Astrocyte (in vitro differentiated cells and primary cell): ENCODE measurements at regions not wholly inside any gene's neighbourhood (a gene's known extent, or its start where the extent isn't known, plus 50 kb on each side); places are given as distances from the start of the nearest gene placed in this dataset.
A peak's percentile ranks its signal among the peaks of the same experiment; 100 is the strongest.

Experiments
- DNase-seq: peaks from one replicate; pipeline ENCODE4 v3.0.0-alpha.2; 2010; ENCODE audit warnings: low read depth
- FAIRE-seq: peaks from 2 replicates; lab custom pipeline; 2011; peaks lifted over from hg19 to GRCh38; lab: Jason Lieb, UNC
- H2AFZ ChIP-seq: 2 replicates; pipeline ENCODE4 v1.6.0; 2012; ENCODE audit warnings: low read depth, low read length, inconsistent platforms
- H3K27ac ChIP-seq: 2 replicates; pipeline ENCODE4 v1.5.1; 2011; ENCODE audit warnings: low read depth, low read length, inconsistent platforms
- H3K27me3 ChIP-seq: 2 replicates; pipeline ENCODE4 v1.6.0; 2011; ENCODE audit warnings: low read length, inconsistent platforms; ENCODE audit not compliant: insufficient read depth
- H3K36me3 ChIP-seq: 2 replicates; pipeline ENCODE4 v1.5.1; 2011; ENCODE audit warnings: low read length, inconsistent platforms; ENCODE audit not compliant: insufficient read depth
- H3K4me1 ChIP-seq: 2 replicates; pipeline ENCODE4 v1.5.1; 2011; ENCODE audit warnings: low read length, inconsistent platforms; ENCODE audit not compliant: insufficient read depth
- H3K4me2 ChIP-seq: 2 replicates; pipeline ENCODE4 v1.6.0; 2012; ENCODE audit warnings: low read length, inconsistent platforms
- H3K4me3 ChIP-seq: 2 replicates; pipeline ENCODE4 v1.5.1; 2011; ENCODE audit warnings: low read depth, mild to moderate bottlenecking, low read length, inconsistent platforms; ENCODE audit not compliant: insufficient read depth
- H3K79me2 ChIP-seq: 2 replicates; pipeline ENCODE4 v1.6.0; 2012; ENCODE audit warnings: mild to moderate bottlenecking, low read length, inconsistent platforms; ENCODE audit not compliant: insufficient read depth
- H3K9ac ChIP-seq: 2 replicates; pipeline ENCODE4 v1.6.0; 2012; ENCODE audit warnings: mild to moderate bottlenecking, low read length, inconsistent platforms
- H3K9me3 ChIP-seq: 2 replicates; pipeline ENCODE4 v1.5.1; 2012; ENCODE audit warnings: low read depth, mild to moderate bottlenecking, low read length, inconsistent platforms; ENCODE audit not compliant: insufficient read depth
- H4K20me1 ChIP-seq: 2 replicates; pipeline ENCODE4 v1.6.0; 2012; ENCODE audit warnings: low read length, inconsistent platforms; ENCODE audit not compliant: insufficient read depth
- H3K27ac Mint-ChIP-seq: one replicate; pipeline ENCODE4 v1.8.0; 2021; ENCODE audit warnings: mild to moderate bottlenecking, mixed read lengths; ENCODE audit not compliant: unreplicated experiment
- H3K27me3 Mint-ChIP-seq: one replicate; pipeline ENCODE4 v1.8.0; 2021; ENCODE audit warnings: low read depth, mixed read lengths; ENCODE audit not compliant: unreplicated experiment
- H3K36me3 Mint-ChIP-seq: one replicate; pipeline ENCODE4 v1.8.0; 2021; ENCODE audit warnings: low read depth, mixed read lengths; ENCODE audit not compliant: unreplicated experiment
- H3K4me1 Mint-ChIP-seq: one replicate; pipeline ENCODE4 v1.8.0; 2021; ENCODE audit warnings: low read depth, mixed read lengths; ENCODE audit not compliant: unreplicated experiment
- H3K4me3 Mint-ChIP-seq: one replicate; pipeline ENCODE4 v1.8.0; 2021; ENCODE audit warnings: mild to moderate bottlenecking, moderate library complexity, mixed read lengths; ENCODE audit not compliant: unreplicated experiment
- H3K9me3 Mint-ChIP-seq: one replicate; pipeline ENCODE4 v1.8.0; 2021; ENCODE audit warnings: mild to moderate bottlenecking, mixed read lengths; ENCODE audit not compliant: unreplicated experiment
- CTCF ChIP-seq: IDR thresholded peaks from 2 replicates; pipeline ENCODE4 v1.5.1; 2011; ENCODE audit warnings: low read depth, mild to moderate bottlenecking, inconsistent platforms, low read length, moderate library complexity; ENCODE audit not compliant: insufficient read depth
- EZH2 ChIP-seq: IDR thresholded peaks from 2 replicates; pipeline ENCODE4 v1.6.1; 2012; ENCODE audit warnings: mild to moderate bottlenecking, low read length, inconsistent platforms; ENCODE audit not compliant: insufficient read depth

GRCh38 chr13:105894697-105895096 is 640.8 kb downstream of the EFNB2 start:
- H3K27me3 Mint-ChIP-seq = no peaks in the 10 kb centered on the region
- no peak overlapping the region for H3K27ac ChIP-seq
- H3K4me3 Mint-ChIP-seq = no peak overlapping the region
- no peak overlapping the region for H3K9ac ChIP-seq
- no peaks in the 10 kb centered on the region for H3K9me3 Mint-ChIP-seq
- no peak overlapping the region for H3K4me2 ChIP-seq
- no peak overlapping the region for H3K4me3 ChIP-seq
- no peak for DNase-seq
- peak overlapping the region; percentile 17 for H3K27ac Mint-ChIP-seq
- H3K4me1 ChIP-seq = no peaks in the 10 kb centered on the region
- H4K20me1 ChIP-seq = no peaks in the 10 kb centered on the region
- no peaks in the 10 kb centered on the region for H3K9me3 ChIP-seq
- no peak for FAIRE-seq
- no peaks in the 10 kb centered on the region for H3K27me3 ChIP-seq
- H2AFZ ChIP-seq = no peak overlapping the region
- H3K36me3 Mint-ChIP-seq = no peaks in the 10 kb centered on the region
- no peaks in the 10 kb centered on the region for H3K79me2 ChIP-seq
- no peaks in the 10 kb centered on the region for H3K4me1 Mint-ChIP-seq
- no peak for TF ChIP-seq EZH2
- TF ChIP-seq CTCF = no peak
- no peaks in the 10 kb centered on the region for H3K36me3 ChIP-seq

- H3K27ac Mint-ChIP-seq = no peak overlapping the region
- DNase-seq (no peak), FAIRE-seq (no peak)
- no peaks in the 10 kb centered on the region for H3K79me2 ChIP-seq
- TF ChIP-seq EZH2 = no peak
- no peak for TF ChIP-seq CTCF
- H3K4me1 Mint-ChIP-seq = no peaks in the 10 kb centered on the region
- no peaks in the 10 kb centered on the region for H3K9me3 ChIP-seq
- no peaks in the 10 kb centered on the region for H3K36me3 ChIP-seq
- peaks cover 9% of the 10 kb centered on the region for H3K9me3 Mint-ChIP-seq
- H2AFZ ChIP-seq = no peak overlapping the region
- no peak overlapping the region for H3K4me3 ChIP-seq
- no peak overlapping the region for H3K27ac ChIP-seq
- no peak overlapping the region for H3K4me3 Mint-ChIP-seq
- H3K27me3 Mint-ChIP-seq = no peaks in the 10 kb centered on the region
- no peaks in the 10 kb centered on the region for H3K27me3 ChIP-seq
- no peak overlapping the region for H3K4me2 ChIP-seq
- no peaks in the 10 kb centered on the region for H3K36me3 Mint-ChIP-seq
- no peak overlapping the region for H3K9ac ChIP-seq
- H3K4me1 ChIP-seq = no peaks in the 10 kb centered on the region
- H4K20me1 ChIP-seq = no peaks in the 10 kb centered on the region
Observed at GRCh38 chr13:105890509-105890908, 645.0 kb downstream of the EFNB2 start.

DNA sequence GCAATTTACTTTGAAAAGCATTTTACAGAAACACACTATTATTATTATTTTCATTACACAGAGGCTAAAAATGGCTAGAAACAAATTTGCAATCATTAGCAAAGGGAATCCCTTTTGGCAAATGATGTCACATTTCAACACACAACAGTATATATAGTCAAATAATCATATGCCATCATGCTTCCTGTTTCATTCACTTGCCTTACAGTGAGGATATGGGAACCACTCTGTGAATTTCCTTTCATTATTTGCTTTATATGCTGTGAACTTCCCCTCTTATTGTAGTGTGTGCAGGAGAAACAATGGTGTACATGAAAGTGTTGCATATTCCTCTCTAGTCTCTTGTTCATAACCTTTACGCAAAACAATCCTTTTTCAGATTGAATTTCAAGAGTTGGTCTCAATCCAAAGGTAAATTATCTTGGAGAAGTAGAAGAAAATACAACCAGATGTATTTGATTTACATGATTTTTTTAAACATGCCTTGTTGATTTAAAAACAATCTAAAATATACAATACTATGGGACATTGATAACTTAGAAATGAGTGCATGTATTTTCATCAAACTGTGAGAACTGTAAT is 657.3 kb downstream of the EFNB2 start:
- Histone ChIP-seq H3K9ac (no peak overlapping the region), H3K79me2 (no peaks in the 10 kb centered on the region), H4K20me1 (no peaks in the 10 kb centered on the region), H3K4me3 (no peak overlapping the region), H3K27ac (no peak overlapping the region), H3K36me3 (no peaks in the 10 kb centered on the region), H3K4me2 (no peak overlapping the region), H2AFZ (no peak overlapping the region), H3K27me3 (no peaks in the 10 kb centered on the region), H3K4me1 (no peaks in the 10 kb centered on the region), H3K9me3 (no peaks in the 10 kb centered on the region)
- no peak overlapping the region for H3K27ac Mint-ChIP-seq
- DNase-seq = no peak
- no peaks in the 10 kb centered on the region for H3K27me3 Mint-ChIP-seq
- FAIRE-seq = no peak
- H3K4me1 Mint-ChIP-seq = peaks cover 2% of the 10 kb centered on the region
- no peak for TF ChIP-seq EZH2
- TF ChIP-seq CTCF = no peak
- no peak overlapping the region for H3K4me3 Mint-ChIP-seq
- no peaks in the 10 kb centered on the region for H3K36me3 Mint-ChIP-seq
- H3K9me3 Mint-ChIP-seq = no peaks in the 10 kb centered on the region
